Fibroblast of lung (primary cell): ENCODE measurements at regions not wholly inside any gene's neighbourhood (a gene's known extent, or its start where the extent isn't known, plus 50 kb on each side); places are given as distances from the start of the nearest gene placed in this dataset.
A peak's percentile ranks its signal among the peaks of the same experiment; 100 is the strongest.

Experiments
- DNase-seq, 2 donors: peaks; one replicate each; pipeline versions ENCODE4 v3.0.0 to v3.0.0-alpha.2; 2010; ENCODE audit warnings: low read depth in 2 of 2
- H2AFZ ChIP-seq: 2 replicates; pipeline ENCODE4 v1.5.1; 2012; ENCODE audit warnings: low read length, control low read depth, inconsistent platforms
- H3K27ac ChIP-seq: 2 replicates; pipeline ENCODE4 v1.5.1; 2011; ENCODE audit warnings: low read length, control low read depth; ENCODE audit not compliant: insufficient read depth
- H3K27me3 ChIP-seq: 2 replicates; pipeline ENCODE4 v1.5.1; 2011; ENCODE audit warnings: mild to moderate bottlenecking, low read length; ENCODE audit not compliant: control insufficient read depth, insufficient read depth
- H3K36me3 ChIP-seq: 2 replicates; pipeline ENCODE4 v1.5.1; 2011; ENCODE audit warnings: low read length; ENCODE audit not compliant: control insufficient read depth, insufficient read depth
- H3K4me1 ChIP-seq: 2 replicates; pipeline ENCODE4 v1.5.1; 2011; ENCODE audit warnings: low read length; ENCODE audit not compliant: control insufficient read depth, insufficient read depth; ENCODE audit errors: extremely low read depth
- H3K4me2 ChIP-seq: 2 replicates; pipeline ENCODE4 v1.5.1; 2011; ENCODE audit warnings: low read length, control low read depth; ENCODE audit not compliant: insufficient read depth; ENCODE audit errors: extremely low read depth
- H3K4me3 ChIP-seq, 4 experiments: fragments of 200-600 bp in 1 of 4; sonication (generic) in 1 of 4; replicated peaks in 1 of 4; 2 replicates each; pipeline ENCODE4 v1.5.1; 2011 to 2016; ENCODE audit warnings: low read length in 4 of 4, low read depth in 3 of 4, mild to moderate bottlenecking in 3 of 4, control low read depth in 2 of 4, inconsistent platforms in 1 of 4, mixed read lengths in 1 of 4; ENCODE audit not compliant: insufficient read depth in 1 of 4; ENCODE audit errors: control extremely low read depth in 1 of 4
- H3K79me2 ChIP-seq: 2 replicates; pipeline ENCODE4 v1.5.1; 2012; ENCODE audit warnings: mild to moderate bottlenecking, low read length, inconsistent platforms; ENCODE audit not compliant: control insufficient read depth, insufficient read depth
- H3K9ac ChIP-seq: 2 replicates; pipeline ENCODE4 v1.5.1; 2011; ENCODE audit warnings: mild to moderate bottlenecking, low read length, control low read depth; ENCODE audit not compliant: insufficient read depth
- H3K9me3 ChIP-seq: 2 replicates; pipeline ENCODE4 v1.5.1; 2012; ENCODE audit warnings: low read depth, low read length; ENCODE audit not compliant: control insufficient read depth, insufficient read depth
- H4K20me1 ChIP-seq: 2 replicates; pipeline ENCODE4 v1.5.1; 2011; ENCODE audit warnings: low read length; ENCODE audit not compliant: control insufficient read depth, insufficient read depth; ENCODE audit errors: extremely low read depth
- EZH2 ChIP-seq: IDR thresholded peaks from 2 replicates; pipeline ENCODE4 v1.5.1; 2012; ENCODE audit warnings: low read length, control low read depth, mild to moderate bottlenecking; ENCODE audit errors: missing control alignments
- TF ChIP-seq, protein P1 (sequence below), 2 donors: IDR thresholded peaks in 1 of 2; conservative IDR thresholded peaks in 1 of 2; 1 replicate in 1 of 2; 2 replicates in 1 of 2; pipeline ENCODE4 v1.5.1; 2011 to 2012; ENCODE audit warnings: low read length in 2 of 2, control low read depth in 1 of 2, inconsistent platforms in 1 of 2, low read depth in 1 of 2, mild to moderate bottlenecking in 1 of 2

DNA sequence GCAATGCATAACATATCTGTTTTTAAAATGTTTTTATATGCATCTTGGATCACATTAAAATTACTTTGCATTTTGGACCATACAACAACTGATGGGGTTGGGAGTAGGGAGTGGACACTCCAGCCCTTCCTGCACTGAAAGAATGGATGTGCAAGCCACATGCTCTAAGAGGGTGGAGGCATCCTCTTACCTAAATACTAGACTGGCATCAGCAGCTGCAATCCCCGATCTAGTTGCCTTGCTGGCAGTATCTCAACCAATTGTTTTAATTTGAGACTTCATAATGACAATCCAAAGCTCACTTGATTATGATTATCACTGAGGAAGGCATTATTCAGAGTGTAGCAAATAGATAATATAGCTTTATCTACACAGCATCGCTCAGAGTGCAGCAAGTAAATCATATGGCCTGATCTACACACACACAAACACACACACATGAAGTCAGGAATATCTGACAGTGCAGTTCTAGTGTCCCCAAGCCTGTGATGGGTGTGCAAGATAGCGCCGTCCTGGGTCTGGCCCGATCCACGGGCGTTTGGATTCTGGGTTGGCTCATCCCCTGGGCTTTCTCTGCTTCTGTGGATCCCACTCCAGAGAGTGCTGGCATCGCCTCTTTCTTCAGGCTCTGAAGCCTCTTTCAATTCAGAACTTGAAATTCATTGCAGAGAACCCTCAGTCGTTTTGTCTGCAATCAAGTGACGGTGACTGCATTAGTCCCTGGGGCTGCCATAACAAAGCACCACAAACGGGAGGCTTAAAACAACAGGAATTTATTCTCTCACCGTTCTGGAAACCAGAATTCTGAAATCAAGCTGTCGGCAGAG, 181.3 kb downstream of the ETS2 start:
- no peak overlapping the region for H3K27ac ChIP-seq
- H3K4me1 ChIP-seq = peaks cover 51% of the 10 kb centered on the region

DNA sequence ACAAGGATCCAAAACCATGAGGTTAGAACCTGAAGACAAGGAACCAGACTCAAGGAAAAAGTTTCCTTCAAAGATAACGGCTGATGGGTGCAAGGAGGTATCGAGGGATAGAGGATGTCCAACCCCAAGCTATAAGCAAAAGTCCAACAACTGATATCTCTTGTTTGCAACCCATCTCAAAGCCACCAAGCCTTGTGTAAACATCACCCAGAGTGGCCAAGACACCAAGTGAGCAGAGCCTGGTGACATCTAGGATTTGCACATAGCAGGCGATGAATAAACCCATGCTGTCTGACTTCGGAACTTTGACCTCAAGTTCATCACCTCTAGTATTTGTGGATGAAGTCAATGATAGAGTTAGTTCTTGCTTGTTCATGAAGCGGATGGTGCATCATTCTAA, 180.7 kb downstream of the ETS2 start:
- TF ChIP-seq, protein P1, sequence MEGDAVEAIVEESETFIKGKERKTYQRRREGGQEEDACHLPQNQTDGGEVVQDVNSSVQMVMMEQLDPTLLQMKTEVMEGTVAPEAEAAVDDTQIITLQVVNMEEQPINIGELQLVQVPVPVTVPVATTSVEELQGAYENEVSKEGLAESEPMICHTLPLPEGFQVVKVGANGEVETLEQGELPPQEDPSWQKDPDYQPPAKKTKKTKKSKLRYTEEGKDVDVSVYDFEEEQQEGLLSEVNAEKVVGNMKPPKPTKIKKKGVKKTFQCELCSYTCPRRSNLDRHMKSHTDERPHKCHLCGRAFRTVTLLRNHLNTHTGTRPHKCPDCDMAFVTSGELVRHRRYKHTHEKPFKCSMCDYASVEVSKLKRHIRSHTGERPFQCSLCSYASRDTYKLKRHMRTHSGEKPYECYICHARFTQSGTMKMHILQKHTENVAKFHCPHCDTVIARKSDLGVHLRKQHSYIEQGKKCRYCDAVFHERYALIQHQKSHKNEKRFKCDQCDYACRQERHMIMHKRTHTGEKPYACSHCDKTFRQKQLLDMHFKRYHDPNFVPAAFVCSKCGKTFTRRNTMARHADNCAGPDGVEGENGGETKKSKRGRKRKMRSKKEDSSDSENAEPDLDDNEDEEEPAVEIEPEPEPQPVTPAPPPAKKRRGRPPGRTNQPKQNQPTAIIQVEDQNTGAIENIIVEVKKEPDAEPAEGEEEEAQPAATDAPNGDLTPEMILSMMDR (conservative IDR thresholded peaks at IDR 0.05 in 1 of 2, IDR thresholded peaks at IDR 0.05 in 1 of 2; ENCODE audit: low read depth in 1 of 2, low read length in 2 of 2) = no peak
- TF ChIP-seq EZH2 = no peak
- DNase-seq = no peak

More for the DNA sequence above, 181.3 kb downstream of the ETS2 start:
- Histone ChIP-seq H3K36me3 (no peaks in the 10 kb centered on the region), H2AFZ (peak overlapping the region; percentile 9), H3K4me2 (no peak overlapping the region), H3K9me3 (no peaks in the 10 kb centered on the region), H3K9ac (no peak overlapping the region), H4K20me1 (no peaks in the 10 kb centered on the region), H3K4me3 (no peak overlapping the region), H3K27me3 (no peaks in the 10 kb centered on the region), H3K79me2 (no peaks in the 10 kb centered on the region)
- DNase-seq = no peak
- TF ChIP-seq, protein P1 (conservative IDR thresholded peaks at IDR 0.05 in 1 of 2, IDR thresholded peaks at IDR 0.05 in 1 of 2; ENCODE audit: low read depth in 1 of 2, low read length in 2 of 2) = no peak
- no peak for TF ChIP-seq EZH2

GRCh38 chr21:38985568-38986378, 180.0 kb downstream of the ETS2 start:
- Histone ChIP-seq H3K79me2 (no peaks in the 10 kb centered on the region), H3K27ac (peak overlapping the region; percentile 71), H3K27me3 (no peaks in the 10 kb centered on the region), H3K4me1 (peaks cover 51% of the 10 kb centered on the region), H3K4me3 (no peak overlapping the region), H3K9me3 (no peaks in the 10 kb centered on the region), H4K20me1 (no peaks in the 10 kb centered on the region), H3K9ac (no peak overlapping the region), H2AFZ (no peak overlapping the region), H3K4me2 (peak overlapping the region; percentile 81), H3K36me3 (no peaks in the 10 kb centered on the region)
- DNase-seq = peak; percentile 91 to 98
- TF ChIP-seq, protein P1 (conservative IDR thresholded peaks at IDR 0.05 in 1 of 2, IDR thresholded peaks at IDR 0.05 in 1 of 2; ENCODE audit: low read depth in 1 of 2, low read length in 2 of 2) = no peak
- TF ChIP-seq EZH2 = no peak

More for the DNA sequence above, 180.7 kb downstream of the ETS2 start:
- no peaks in the 10 kb centered on the region for H3K9me3 ChIP-seq
- H3K4me1 ChIP-seq = peaks cover 51% of the 10 kb centered on the region
- no peaks in the 10 kb centered on the region for H3K36me3 ChIP-seq
- H3K4me2 ChIP-seq = no peak overlapping the region
- no peak overlapping the region for H3K27ac ChIP-seq
- H3K79me2 ChIP-seq = no peaks in the 10 kb centered on the region
- H3K4me3 ChIP-seq = no peak overlapping the region
- H4K20me1 ChIP-seq = no peaks in the 10 kb centered on the region
- no peaks in the 10 kb centered on the region for H3K27me3 ChIP-seq
- H3K9ac ChIP-seq = no peak overlapping the region
- no peak overlapping the region for H2AFZ ChIP-seq
